H9 (cell line): ENCODE measurements at regions not wholly inside any gene's neighbourhood (a gene's known extent, or its start where the extent isn't known, plus 50 kb on each side); places are given as distances from the start of the nearest gene placed in this dataset.

Source experiments
- DNase-seq: peaks from one replicate; pipeline ENCODE4 v3.0.0-alpha.2; 2017
- H2AFZ ChIP-seq: one replicate; pipeline ENCODE4 v1.6.1; 2013; ENCODE audit warnings: mild to moderate bottlenecking, low read length, control low read depth, moderate library complexity
- H2AK5ac ChIP-seq: 2 replicates; pipeline ENCODE4 v1.6.1; 2013; ENCODE audit warnings: low read length, control low read depth, mixed read lengths; ENCODE audit not compliant: insufficient read length
- H2BK120ac ChIP-seq: one replicate; pipeline ENCODE4 v1.6.1; 2013; ENCODE audit warnings: low read depth, mild to moderate bottlenecking, low read length, control low read depth, inconsistent platforms; ENCODE audit not compliant: poor library complexity, severe bottlenecking
- H2BK12ac ChIP-seq: 2 replicates; pipeline ENCODE4 v1.6.1; 2013; ENCODE audit warnings: low read length, control low read depth, mixed read lengths, low read depth; ENCODE audit not compliant: insufficient read length
- H2BK15ac ChIP-seq: 2 replicates; pipeline ENCODE4 v1.6.1; 2013; ENCODE audit warnings: low read depth, low read length, control low read depth
- H2BK20ac ChIP-seq: one replicate; pipeline ENCODE4 v1.6.1; 2013; ENCODE audit warnings: low read depth, mild to moderate bottlenecking, low read length, control low read depth, inconsistent platforms; ENCODE audit not compliant: poor library complexity, severe bottlenecking
- H2BK5ac ChIP-seq: 2 replicates; pipeline ENCODE4 v1.6.1; 2013; ENCODE audit warnings: low read length, control low read depth, mixed read lengths; ENCODE audit not compliant: insufficient read length
- H3K14ac ChIP-seq: 2 replicates; pipeline ENCODE4 v1.6.1; 2013; ENCODE audit warnings: low read length, control low read depth; ENCODE audit not compliant: insufficient read depth
- H3K18ac ChIP-seq: 2 replicates; pipeline ENCODE4 v1.6.1; 2013; ENCODE audit warnings: low read depth, mild to moderate bottlenecking, mixed read lengths, low read length, control low read depth; ENCODE audit not compliant: insufficient read length
- H3K23ac ChIP-seq: 2 replicates; pipeline ENCODE4 v1.6.1; 2013; ENCODE audit warnings: low read length, control low read depth, mixed read lengths, low read depth; ENCODE audit not compliant: insufficient read length
- H3K23me2 ChIP-seq: 2 replicates; pipeline ENCODE4 v1.6.1; 2013; ENCODE audit warnings: low read depth, mild to moderate bottlenecking, mixed read lengths, low read length, control low read depth; ENCODE audit not compliant: insufficient read length, poor library complexity, severe bottlenecking
- H3K27ac ChIP-seq: 2 replicates; pipeline ENCODE4 v1.5.1; 2013; ENCODE audit warnings: low read length, control low read depth, mixed read lengths, low read depth; ENCODE audit not compliant: insufficient read length
- H3K27me3 ChIP-seq: 2 replicates; pipeline ENCODE4 v1.6.1; 2013; ENCODE audit warnings: low read length, control low read depth, inconsistent platforms; ENCODE audit not compliant: insufficient read depth
- H3K4ac ChIP-seq: 2 replicates; pipeline ENCODE4 v1.6.1; 2013; ENCODE audit warnings: low read depth, mild to moderate bottlenecking, control low read depth, inconsistent platforms, low read length, moderate library complexity
- H3K4me1 ChIP-seq: 2 replicates; pipeline ENCODE4 v1.6.1; 2013; ENCODE audit warnings: low read length, control low read depth, inconsistent platforms; ENCODE audit not compliant: insufficient read depth
- H3K4me2 ChIP-seq: 2 replicates; pipeline ENCODE4 v1.6.1; 2013; ENCODE audit warnings: low read length, control low read depth, mixed read lengths; ENCODE audit not compliant: insufficient read length, insufficient read depth
- H3K56ac ChIP-seq: 2 replicates; pipeline ENCODE4 v1.6.1; 2013; ENCODE audit warnings: low read depth, mild to moderate bottlenecking, mixed read lengths, low read length, control low read depth; ENCODE audit not compliant: insufficient read length
- H3K79me1 ChIP-seq: 2 replicates; pipeline ENCODE4 v1.6.1; 2013; ENCODE audit warnings: low read depth, mild to moderate bottlenecking, moderate library complexity, low read length, control low read depth, inconsistent platforms; ENCODE audit not compliant: insufficient read depth, poor library complexity, severe bottlenecking
- H3K79me2 ChIP-seq: 2 replicates; pipeline ENCODE4 v1.6.1; 2013; ENCODE audit warnings: low read length, control low read depth, inconsistent platforms; ENCODE audit not compliant: insufficient read depth
- H3K9ac ChIP-seq: 2 replicates; pipeline ENCODE4 v1.6.1; 2013; ENCODE audit warnings: low read length, control low read depth, mixed read lengths; ENCODE audit not compliant: insufficient read length; ENCODE audit errors: extremely low read depth
- H3K9me3 ChIP-seq: one replicate; pipeline ENCODE4 v1.6.1; 2013; ENCODE audit warnings: low read depth, low read length, inconsistent platforms; ENCODE audit not compliant: control insufficient read depth
- H3T11ph ChIP-seq: one replicate; pipeline ENCODE4 v1.6.1; 2013; ENCODE audit warnings: mild to moderate bottlenecking, low read length, control low read depth, inconsistent platforms
- H4K20me1 ChIP-seq: one replicate; pipeline ENCODE4 v1.6.1; 2013; ENCODE audit not compliant: control insufficient read depth, insufficient read length, insufficient read depth
- H4K5ac ChIP-seq: 2 replicates; pipeline ENCODE4 v1.6.1; 2013; ENCODE audit warnings: low read depth, mild to moderate bottlenecking, mixed read lengths, low read length, control low read depth; ENCODE audit not compliant: insufficient read length
- H4K8ac ChIP-seq: replicated peaks from 2 replicates; pipeline ENCODE4 v1.6.1; 2013; ENCODE audit warnings: low read length, control low read depth, mixed read lengths, low read depth; ENCODE audit not compliant: insufficient read length
- H4K91ac ChIP-seq: 2 replicates; pipeline ENCODE4 v1.6.1; 2013; ENCODE audit warnings: low read depth, mild to moderate bottlenecking, moderate library complexity, mixed read lengths, low read length, control low read depth; ENCODE audit not compliant: insufficient read length
- H3K27ac Mint-ChIP-seq, 3 experiments: 2 replicates in 2 of 3; 3 replicates in 1 of 3; pipeline ENCODE4 v1.8.0; 2020 to 2021; ENCODE audit warnings: mixed read lengths in 3 of 3, mild to moderate bottlenecking in 1 of 3, moderate library complexity in 1 of 3
- H3K27me3 Mint-ChIP-seq: 2 replicates; pipeline ENCODE4 v1.8.0; 2021; ENCODE audit warnings: low read depth, mild to moderate bottlenecking, moderate library complexity, mixed read lengths
- H3K36me3 Mint-ChIP-seq, 3 experiments: 2 replicates in 2 of 3; 3 replicates in 1 of 3; pipeline ENCODE4 v1.8.0; 2020 to 2021; ENCODE audit warnings: low read depth in 3 of 3, mixed read lengths in 3 of 3; ENCODE audit not compliant: insufficient read depth in 1 of 3
- H3K4me1 Mint-ChIP-seq, 2 experiments: 2 replicates each; pipeline ENCODE4 v1.8.0; 2020; ENCODE audit warnings: mixed read lengths in 2 of 2
- H3K4me3 Mint-ChIP-seq, 2 experiments: 2 replicates in 1 of 2; 3 replicates in 1 of 2; pipeline ENCODE4 v1.8.0; 2020 to 2021; ENCODE audit warnings: mild to moderate bottlenecking in 2 of 2, mixed read lengths in 2 of 2, moderate library complexity in 1 of 2
- H3K9me3 Mint-ChIP-seq, 2 experiments: 2 replicates in 1 of 2; 3 replicates in 1 of 2; pipeline ENCODE4 v1.8.0; 2020; ENCODE audit warnings: mild to moderate bottlenecking in 2 of 2, mixed read lengths in 2 of 2, moderate library complexity in 1 of 2
- CTCF ChIP-seq: fragments of 200-600 bp; sonication (generic); conservative IDR thresholded peaks from 3 replicates; pipeline ENCODE4 v1.8.0; 2021; ENCODE audit warnings: antibody characterized with exemption, mild to moderate bottlenecking
- WGBS: extraction: QIAGEN DNeasy Blood & Tissue Kit; methylation state at CpG from one replicate; pipeline ENCODE4 v1.1.7; 2013; ENCODE audit warnings: missing lambda C conversion rate, low lambda C conversion rate, mixed read lengths; ENCODE audit not compliant: insufficient read length; ENCODE audit errors: extremely low coverage; 5-methylcytosine and 5-hydroxymethylcytosine counted together

GRCh38 chr7:69162326-69162725 lies 435.9 kb upstream of the AUTS2 start:
- Histone ChIP-seq H4K20me1 (no peaks in the 10 kb centered on the region), H2BK15ac (no peak overlapping the region), H2BK5ac (no peak overlapping the region), H2BK12ac (no peak overlapping the region), H3K79me2 (no peaks in the 10 kb centered on the region), H3K23ac (no peak overlapping the region), H2AK5ac (no peak overlapping the region), H3T11ph (no peak overlapping the region), H3K23me2 (no peaks in the 10 kb centered on the region), H3K79me1 (no peaks in the 10 kb centered on the region), H3K18ac (no peak overlapping the region), H3K4ac (no peak overlapping the region), H2BK20ac (no peak overlapping the region), H3K4me2 (no peak overlapping the region), H3K9ac (no peak overlapping the region), H4K91ac (no peak overlapping the region), H3K27ac (no peak overlapping the region), H4K5ac (no peak overlapping the region), H3K27me3 (no peaks in the 10 kb centered on the region), H3K4me1 (no peaks in the 10 kb centered on the region), H4K8ac (no peak overlapping the region), H3K9me3 (no peaks in the 10 kb centered on the region), H3K14ac (no peak overlapping the region), H2AFZ (no peak overlapping the region), H2BK120ac (no peak overlapping the region), H3K56ac (no peak overlapping the region)
- Mint-ChIP-seq H3K4me3 (no peak overlapping the region), H3K36me3 (peaks cover 0 to 11% (median 2%) of the 10 kb centered on the region in 3 experiments; a peak in 4 of 7 replicates), H3K27me3 (peaks cover 21% of the 10 kb centered on the region), H3K9me3 (peaks cover 11 to 14% of the 10 kb centered on the region in 2 experiments), H3K4me1 (peaks cover 11 to 12% of the 10 kb centered on the region in 2 experiments), H3K27ac (no peak overlapping the region)
- WGBS, result no CpG with 5 or more reads among the region's 1 CpG
- TF ChIP-seq CTCF, result no peak
- DNase-seq, result no peak
